ENCODE measurements at regions not wholly inside any gene's neighbourhood (a gene's known extent, or its start where the extent isn't known, plus 50 kb on each side); places are given as distances from the start of the nearest gene placed in this dataset.

DNA sequence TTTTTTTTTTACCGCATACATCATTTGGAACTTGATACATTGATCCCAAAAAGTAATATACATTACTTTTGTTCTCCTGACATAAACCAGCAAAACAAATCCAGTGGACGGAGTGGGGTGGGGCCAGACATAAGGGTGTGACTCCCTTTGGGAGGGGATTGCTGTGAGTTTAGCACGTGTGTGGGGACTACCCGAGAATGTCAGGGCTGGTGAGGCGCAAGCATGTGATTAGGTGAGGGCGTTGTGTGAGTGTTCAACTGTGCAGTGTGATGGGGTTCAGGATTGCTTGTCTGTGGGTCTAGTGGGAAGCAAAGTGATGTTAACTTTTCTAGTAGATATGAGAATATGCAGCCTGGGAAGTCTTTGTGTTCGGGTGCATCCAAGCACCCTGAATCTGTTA lies 468.0 kb downstream of the TSHZ3 start:
- no peak for FAIRE-seq
- no peak for DNase-seq (ENCODE audit: insufficient read length, low spot score)
- TF ChIP-seq POLR2A (IDR thresholded peaks at IDR 0.05; ENCODE audit: low read depth, low read length) = no peak

DNA sequence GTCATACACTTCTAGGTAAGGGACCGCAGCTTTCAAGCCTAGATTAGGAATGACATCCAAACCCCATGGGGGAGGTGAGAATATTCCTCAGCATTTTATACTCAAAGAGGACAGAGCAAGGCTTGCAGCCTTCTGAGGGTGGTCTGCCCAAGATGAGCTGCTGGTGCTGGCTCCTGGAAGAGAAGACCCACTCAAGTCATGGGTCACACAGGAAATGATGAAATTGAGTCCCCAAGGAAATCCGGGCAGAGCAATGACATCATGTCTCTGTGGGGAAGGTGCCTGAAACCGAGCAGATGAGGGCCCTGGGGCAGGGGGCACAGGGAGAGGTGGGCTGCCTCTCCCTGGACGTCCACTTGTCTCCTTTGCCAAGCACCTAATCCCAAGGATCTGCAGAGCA lies 468.7 kb downstream of the TSHZ3 start:
- no peak for TF ChIP-seq POLR2A (IDR thresholded peaks at IDR 0.05; ENCODE audit: low read depth, low read length)
- no peak for DNase-seq (ENCODE audit: insufficient read length, low spot score)
- no peak for FAIRE-seq

DNA sequence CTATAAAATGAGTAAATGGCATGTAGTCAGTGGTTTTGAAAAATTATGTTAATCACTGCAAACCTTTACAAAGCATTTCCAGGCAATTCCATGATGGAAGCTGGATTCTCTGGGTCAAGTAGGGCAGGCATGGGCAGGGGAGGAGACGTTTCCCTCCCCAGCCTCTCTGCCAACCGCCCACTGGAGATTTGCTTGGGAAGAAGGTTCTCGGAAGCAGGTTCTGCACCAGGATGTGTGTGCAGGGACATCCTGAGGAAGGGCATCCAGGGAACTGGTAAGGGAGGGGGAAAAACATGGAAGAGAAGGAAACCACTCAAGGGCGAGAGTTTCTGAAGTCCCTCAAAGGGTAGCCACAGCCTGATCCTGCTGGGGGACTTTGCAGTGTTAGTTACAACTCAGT lies 469.1 kb downstream of the TSHZ3 start:
- no peak for TF ChIP-seq POLR2A (IDR thresholded peaks at IDR 0.05; ENCODE audit: low read depth, low read length)
- FAIRE-seq = no peak
- no peak for DNase-seq (ENCODE audit: insufficient read length, low spot score)

DNA sequence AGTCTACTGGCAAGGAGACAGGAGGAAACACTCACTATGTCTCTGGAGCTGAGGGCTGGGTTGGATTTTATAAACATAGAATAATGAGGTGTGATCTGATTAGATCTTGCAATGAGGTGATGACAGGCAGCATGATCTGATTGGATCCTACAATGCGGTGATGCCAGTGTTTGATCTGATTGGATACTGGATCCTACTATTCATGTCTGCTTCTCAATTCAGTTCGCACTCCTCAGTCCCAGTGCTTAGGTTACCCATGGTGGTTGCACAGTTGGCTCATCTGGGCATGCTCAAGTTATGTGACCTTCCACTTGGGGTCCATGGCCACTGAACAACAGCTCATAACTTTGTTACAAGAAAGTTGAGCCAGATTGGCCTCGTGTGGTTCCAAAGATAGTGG lies 469.5 kb downstream of the TSHZ3 start:
- DNase-seq (ENCODE audit: insufficient read length, low spot score) (no peak), FAIRE-seq (no peak)
- TF ChIP-seq POLR2A (IDR thresholded peaks at IDR 0.05; ENCODE audit: low read depth, low read length) = no peak

DNA sequence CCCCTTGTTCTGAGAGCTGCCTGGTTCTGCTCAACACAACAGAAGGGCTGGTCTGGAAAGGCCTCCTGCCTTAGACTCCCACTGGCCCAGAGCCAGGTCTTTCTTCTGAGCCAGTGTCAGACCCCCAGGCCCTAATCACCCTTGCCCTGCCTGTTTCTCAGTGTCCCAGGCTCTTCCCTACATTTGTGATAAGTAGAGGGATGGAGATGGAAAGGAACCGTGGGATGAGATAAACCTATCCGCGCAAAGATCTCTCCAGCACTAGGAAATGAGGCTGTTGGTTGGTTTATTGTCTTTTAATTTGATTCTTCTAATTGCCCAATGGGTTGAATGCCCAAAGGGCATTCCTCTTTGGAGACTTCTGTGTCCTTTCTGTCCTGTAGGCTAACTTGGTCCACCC lies 470.0 kb downstream of the TSHZ3 start:
- TF ChIP-seq POLR2A (IDR thresholded peaks at IDR 0.05; ENCODE audit: low read depth, low read length) = no peak
- DNase-seq (ENCODE audit: insufficient read length, low spot score) = no peak
- no peak for FAIRE-seq

DNA sequence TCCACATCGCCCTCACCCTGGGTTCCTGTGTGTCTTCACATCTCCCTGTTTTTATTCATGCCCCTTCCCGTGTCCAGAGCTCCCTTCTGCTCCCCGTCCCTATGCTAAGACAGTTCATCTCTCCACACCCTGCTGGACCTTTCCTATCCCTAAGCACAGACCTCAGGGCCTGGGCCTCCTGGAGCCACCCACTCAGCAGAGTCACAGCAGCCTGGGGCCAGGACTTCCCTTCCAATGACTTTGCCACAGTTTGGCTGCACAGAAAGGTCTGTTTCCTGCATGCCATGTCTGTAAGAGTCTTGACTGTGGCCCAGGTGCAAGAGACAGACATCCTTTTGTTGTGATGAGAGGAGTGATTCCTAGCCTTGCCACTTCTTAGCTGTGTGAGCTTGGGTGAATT lies 470.7 kb downstream of the TSHZ3 start:
- TF ChIP-seq POLR2A (IDR thresholded peaks at IDR 0.05; ENCODE audit: low read depth, low read length) = no peak
- DNase-seq (ENCODE audit: insufficient read length, low spot score) = no peak
- FAIRE-seq = no peak

DNA sequence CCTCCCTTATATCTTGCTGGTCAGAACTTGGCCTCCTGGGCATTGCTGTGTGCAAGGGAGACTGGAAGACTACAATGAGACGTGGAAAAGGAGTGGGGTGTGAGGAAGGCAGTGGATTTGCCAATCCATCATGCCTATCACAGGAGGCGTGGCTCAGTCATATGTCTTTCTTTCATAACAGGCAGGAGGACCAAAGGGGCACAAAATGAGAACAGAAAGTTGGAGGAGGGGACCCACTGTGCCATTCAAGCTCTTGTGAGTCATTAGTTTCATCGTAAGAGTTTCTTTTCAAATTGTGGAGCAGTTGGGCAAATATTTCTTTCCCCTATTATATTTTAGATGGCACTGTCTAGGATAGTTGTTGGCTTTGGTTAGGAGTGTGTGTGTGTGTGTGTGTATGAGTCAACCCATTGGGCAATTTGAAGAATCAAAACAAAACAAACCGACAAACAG lies 471.5 kb downstream of the TSHZ3 start:
- FAIRE-seq (no peak), DNase-seq (ENCODE audit: insufficient read length, low spot score) (no peak)
- no peak for TF ChIP-seq POLR2A (IDR thresholded peaks at IDR 0.05; ENCODE audit: low read depth, low read length)

DNA sequence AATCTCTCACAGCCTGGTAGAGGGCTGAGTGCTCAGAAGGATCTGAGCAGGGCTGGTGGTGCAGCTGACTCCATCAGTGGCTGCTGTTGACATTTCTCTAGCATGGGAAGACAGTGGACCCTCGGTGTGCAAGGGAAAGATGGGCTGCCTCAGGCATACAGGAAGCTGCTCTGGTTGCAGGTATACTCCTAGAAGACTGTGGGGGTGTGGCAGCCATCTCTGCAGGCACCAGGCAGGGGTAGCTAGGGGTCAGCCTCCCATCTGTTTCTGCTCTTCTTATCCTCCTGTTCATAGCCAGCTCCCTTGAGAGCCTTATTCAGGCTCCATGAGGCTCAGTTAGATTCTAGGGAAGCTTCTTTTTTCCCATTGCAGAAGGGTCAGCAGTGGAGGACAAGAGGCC lies 475.5 kb downstream of the TSHZ3 start:
- FAIRE-seq = no peak
- DNase-seq (ENCODE audit: insufficient read length, low spot score) = no peak
- no peak for TF ChIP-seq POLR2A (IDR thresholded peaks at IDR 0.05; ENCODE audit: low read depth, low read length)

DNA sequence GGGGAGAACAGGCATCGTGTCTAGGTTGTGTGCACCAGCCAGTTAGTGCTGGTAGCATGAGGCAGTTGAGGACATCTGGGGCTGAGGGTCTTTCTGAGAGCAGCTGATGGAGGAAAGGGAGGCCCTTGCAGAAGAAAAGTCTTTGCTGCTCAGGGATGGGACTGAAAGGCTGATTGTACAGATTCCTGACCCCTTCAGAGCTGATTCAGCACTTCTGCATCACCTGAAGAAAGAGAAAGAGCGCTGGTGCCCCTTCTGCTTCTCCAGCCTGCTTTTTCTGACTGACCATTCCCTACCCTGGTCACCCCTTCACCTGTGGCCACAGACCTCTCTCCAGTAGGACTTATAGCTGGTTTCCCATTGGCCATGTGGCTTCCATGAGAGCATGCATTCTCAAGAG lies 476.2 kb downstream of the TSHZ3 start:
- FAIRE-seq (no peak), DNase-seq (ENCODE audit: insufficient read length, low spot score) (no peak)
- TF ChIP-seq POLR2A (IDR thresholded peaks at IDR 0.05; ENCODE audit: low read depth, low read length) = no peak

DNA sequence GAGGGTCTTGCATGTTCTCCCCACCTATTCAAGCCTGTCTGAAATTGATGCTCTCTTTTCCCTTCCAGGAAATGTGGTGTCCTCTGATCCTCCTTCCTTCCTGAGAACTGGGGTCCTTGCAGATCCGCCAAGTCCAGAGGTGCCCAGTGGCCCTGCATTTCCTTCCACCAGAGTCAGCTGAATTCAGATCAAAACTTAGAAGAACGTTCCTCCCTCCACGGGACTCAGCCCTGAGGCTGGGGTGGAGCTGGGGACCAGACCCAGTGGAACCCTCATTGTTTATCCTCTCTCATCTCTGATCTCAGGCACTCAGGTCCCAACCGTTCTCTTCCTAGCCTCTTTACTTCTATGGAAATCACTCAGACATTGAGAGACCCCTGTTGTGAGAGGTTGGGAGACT lies 477.3 kb downstream of the TSHZ3 start:
- FAIRE-seq (no peak), DNase-seq (ENCODE audit: insufficient read length, low spot score) (no peak)
- no peak for TF ChIP-seq POLR2A (IDR thresholded peaks at IDR 0.05; ENCODE audit: low read depth, low read length)

DNA sequence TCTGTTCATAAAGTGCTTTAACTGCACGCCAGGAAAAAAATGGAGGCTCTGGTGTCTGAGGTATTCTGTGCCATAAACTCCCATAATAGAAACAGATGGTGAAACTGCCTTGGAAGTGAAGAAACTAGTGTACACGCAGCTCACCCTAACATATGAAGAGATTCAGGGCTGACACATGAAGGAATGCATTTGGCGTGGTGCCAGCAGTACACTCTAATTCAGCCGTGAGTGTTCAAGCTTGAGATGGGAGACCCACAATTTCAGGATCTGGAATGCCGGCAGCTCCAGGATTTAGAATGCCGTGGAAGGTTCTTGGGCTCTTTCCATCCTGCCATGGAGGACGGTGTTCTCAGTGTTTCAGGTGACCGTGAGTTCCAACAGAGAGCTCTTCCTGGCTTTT lies 478.4 kb downstream of the TSHZ3 start:
- no peak for TF ChIP-seq POLR2A (IDR thresholded peaks at IDR 0.05; ENCODE audit: low read depth, low read length)
- no peak for DNase-seq (ENCODE audit: insufficient read length, low spot score)
- FAIRE-seq = no peak

DNA sequence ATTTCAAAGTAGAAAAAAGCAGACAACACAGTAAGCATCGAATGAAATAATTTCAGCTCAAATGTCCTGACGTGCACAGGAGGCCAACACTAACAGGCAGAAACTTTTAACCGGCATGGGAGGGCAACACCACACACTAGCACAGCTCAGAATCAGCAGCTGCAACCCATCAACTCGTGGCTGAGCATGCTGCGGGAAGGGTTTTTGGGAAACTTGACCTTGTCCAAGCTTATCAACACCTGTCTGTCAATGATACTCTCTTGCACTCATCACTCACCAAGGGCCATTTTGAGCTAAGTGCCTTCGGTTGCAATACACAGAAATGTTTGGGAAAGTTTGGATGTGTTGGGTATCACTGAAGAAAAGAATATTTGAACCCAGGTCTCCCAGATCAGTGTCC lies 483.7 kb downstream of the TSHZ3 start:
- no peak for TF ChIP-seq POLR2A (IDR thresholded peaks at IDR 0.05; ENCODE audit: low read depth, low read length)
- FAIRE-seq = no peak
- DNase-seq (ENCODE audit: insufficient read length, low spot score) = no peak

DNA sequence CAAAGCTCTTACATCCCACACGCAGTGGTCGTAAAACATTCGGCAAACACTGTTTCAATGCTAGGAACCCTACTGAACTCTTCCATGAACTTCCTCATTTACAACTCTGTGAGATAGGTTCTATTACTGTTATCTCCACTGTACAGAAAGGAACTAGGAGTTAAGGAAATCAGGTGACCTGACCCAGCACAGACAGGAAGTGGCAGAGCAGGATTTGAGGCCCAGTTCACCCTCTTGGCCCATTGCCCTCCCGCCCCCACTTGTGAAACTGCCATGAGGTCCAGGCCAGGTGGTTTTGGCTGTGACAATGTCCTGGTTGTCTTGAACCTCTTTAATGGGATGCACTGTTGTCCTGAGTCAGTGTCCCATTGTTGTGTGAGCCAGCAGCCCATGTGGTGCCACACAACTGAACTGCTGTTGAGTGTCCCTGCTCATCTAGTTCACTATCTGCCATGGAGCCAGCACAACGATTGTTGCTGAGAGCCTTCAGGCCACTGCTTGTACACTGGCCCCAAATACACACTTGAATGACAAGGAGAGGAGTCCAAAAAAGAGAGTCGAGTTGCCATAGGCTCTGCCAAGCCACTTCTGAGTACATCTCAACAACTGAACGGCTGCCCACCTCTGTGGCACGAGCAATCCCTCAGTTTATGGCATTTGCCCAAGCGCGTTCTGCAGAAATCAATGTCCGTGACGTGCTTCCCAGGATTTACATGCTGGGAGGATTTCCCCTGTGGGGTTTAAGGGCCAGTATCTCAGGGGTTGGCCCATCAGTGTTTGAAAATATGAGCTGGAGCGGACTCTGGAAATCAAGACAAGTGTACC lies 484.6 kb downstream of the TSHZ3 start:
- no peak for DNase-seq (ENCODE audit: insufficient read length, low spot score)
- FAIRE-seq = no peak
- no peak for TF ChIP-seq POLR2A (IDR thresholded peaks at IDR 0.05; ENCODE audit: low read depth, low read length)

DNA sequence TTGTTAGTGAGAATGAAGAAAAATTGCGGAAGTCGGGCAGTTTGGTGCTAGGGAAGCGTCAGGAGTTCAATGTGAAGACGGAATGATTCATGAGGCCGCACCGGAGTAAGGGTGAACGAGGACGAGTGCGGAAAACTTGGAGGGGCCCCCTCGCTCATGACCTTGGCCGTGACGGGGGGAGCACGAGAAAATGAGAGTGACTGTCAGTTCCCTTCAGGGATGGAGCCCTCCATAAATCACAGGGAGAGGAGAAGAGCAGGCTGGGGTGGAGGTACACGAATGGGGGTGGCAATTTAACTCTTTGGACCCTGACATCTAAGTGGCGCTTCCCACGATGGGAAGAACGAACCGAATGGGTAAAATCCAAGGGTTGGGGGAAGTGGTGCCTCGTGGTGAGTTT lies 486.4 kb downstream of the TSHZ3 start:
- TF ChIP-seq POLR2A (IDR thresholded peaks at IDR 0.05; ENCODE audit: low read depth, low read length) = no peak
- no peak for FAIRE-seq
- no peak for DNase-seq (ENCODE audit: insufficient read length, low spot score)

DNA sequence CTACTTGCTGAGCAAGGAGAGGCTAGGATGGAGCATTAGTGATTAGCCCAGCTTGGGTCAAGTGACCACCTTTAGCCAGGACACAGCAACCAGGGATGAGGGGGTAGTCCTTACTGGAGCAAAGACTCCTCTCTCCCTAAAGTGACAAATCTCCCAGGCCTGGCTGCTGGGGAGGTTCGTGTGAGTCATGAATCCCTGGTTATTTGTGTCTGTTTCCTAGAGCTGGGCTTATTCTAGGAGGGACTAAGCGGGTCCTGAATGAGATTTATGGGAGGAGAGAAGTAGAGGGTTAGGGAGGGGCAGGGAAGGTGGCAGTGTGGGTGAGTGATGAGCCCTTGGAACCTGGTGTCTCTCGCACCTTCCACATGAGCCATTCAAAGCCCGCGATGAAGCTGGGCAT lies 487.3 kb downstream of the TSHZ3 start:
- no peak for TF ChIP-seq POLR2A (IDR thresholded peaks at IDR 0.05; ENCODE audit: low read depth, low read length)
- FAIRE-seq (no peak), DNase-seq (ENCODE audit: insufficient read length, low spot score) (no peak)

All from H54 (cell line).